GM12878 (cell line): ENCODE measurements at regions not wholly inside any gene's neighbourhood (a gene's known extent, or its start where the extent isn't known, plus 50 kb on each side); places are given as distances from the start of the nearest gene placed in this dataset.

Experiments used
- ATAC-seq: fragments of 200-7000 bp; cut with Tn5 transposase; 3 replicates; pipeline ENCODE4 v1.9.1; 2020; ENCODE audit warnings: mild to moderate bottlenecking, moderate library complexity
- BruUV-seq: library from RNA; stranded (reverse); fragments of 400-500 nt; replicated peaks from 2 replicates; lab custom pipeline; 2021; lab: Mats Ljungman, UMichigan
- CTCF ChIA-PET: fragments of 300-600 bp; sonication (Branson Sonifier 250); formaldehyde crosslinking; extraction: SDS; loops from one replicate; lab custom pipeline; 2021; ENCODE audit warnings: inconsistent platforms; lab: Yijun Ruan, JAX
- POLR2A ChIA-PET: fragments of 350-600 bp; formaldehyde crosslinking; extraction: SDS; loops from one replicate; lab custom pipeline; 2021; ENCODE audit warnings: inconsistent platforms; lab: Charles Lee
- RAD21 ChIA-PET: fragments of 300-600 bp; sonication (Branson Sonifier 250); formaldehyde crosslinking; loops from one replicate; lab custom pipeline; 2023; ENCODE audit warnings: antibody characterized with exemption; ENCODE audit not compliant: unreplicated experiment; lab: Charles Lee
- SMC1A ChIA-PET: fragments of 300-600 bp; sonication (Branson Sonifier 250); formaldehyde crosslinking; loops from one replicate; lab custom pipeline; 2023; ENCODE audit not compliant: unreplicated experiment, uncharacterized antibody; lab: Charles Lee
- DNase-seq: peaks from one replicate; pipeline ENCODE4 v3.0.0-alpha.2; 2011; ENCODE audit warnings: low read depth, low spot score
- FAIRE-seq: peaks from 3 replicates; lab custom pipeline; 2011; peaks lifted over from hg19 to GRCh38; lab: Jason Lieb, UNC
- H2AFZ ChIP-seq: 2 replicates; pipeline ENCODE4 v1.6.0; 2011; ENCODE audit warnings: low read depth, low read length, control low read depth; ENCODE audit not compliant: control insufficient read depth
- H3K27ac ChIP-seq: 2 replicates; pipeline ENCODE4 v1.5.1; 2011; ENCODE audit warnings: control low read depth; ENCODE audit not compliant: control insufficient read depth, insufficient read depth
- H3K27me3 ChIP-seq, 2 experiments: replicated peaks in 1 of 2; 2 replicates each; pipeline versions ENCODE4 v1.6.0 to v1.6.1; 2011; ENCODE audit warnings: low read length in 1 of 2; ENCODE audit not compliant: control insufficient read depth in 2 of 2, insufficient read depth in 2 of 2
- H3K36me3 ChIP-seq, 2 experiments: 2 replicates each; pipeline ENCODE4 v1.5.1; 2011; ENCODE audit warnings: low read length in 1 of 2; ENCODE audit not compliant: control insufficient read depth in 2 of 2, insufficient read depth in 2 of 2
- H3K4me1 ChIP-seq: 2 replicates; pipeline ENCODE4 v1.6.1; 2011; ENCODE audit warnings: mild to moderate bottlenecking, low read length, moderate library complexity, mixed read lengths; ENCODE audit not compliant: control insufficient read depth, insufficient read depth
- H3K4me2 ChIP-seq: 2 replicates; pipeline ENCODE4 v1.6.0; 2011; ENCODE audit warnings: control low read depth; ENCODE audit not compliant: control insufficient read depth, insufficient read depth
- H3K4me3 ChIP-seq: fragments of 200-600 bp; sonication (generic); 2 replicates; pipeline ENCODE4 v1.5.1; 2016
- H3K79me2 ChIP-seq: 2 replicates; pipeline ENCODE4 v1.6.0; 2011; ENCODE audit warnings: low read length; ENCODE audit not compliant: control insufficient read depth, insufficient read depth
- H3K9ac ChIP-seq: 2 replicates; pipeline ENCODE4 v1.8.0; 2011; ENCODE audit warnings: low read length, control low read depth, mixed read lengths; ENCODE audit not compliant: control insufficient read depth, insufficient read depth
- H3K9me3 ChIP-seq: replicated peaks from 3 replicates; pipeline ENCODE4 v1.5.1; 2011; ENCODE audit warnings: mild to moderate bottlenecking, low read length; ENCODE audit not compliant: control insufficient read depth, insufficient read depth
- H4K20me1 ChIP-seq: 2 replicates; pipeline ENCODE4 v1.6.0; 2011; ENCODE audit not compliant: control insufficient read depth, insufficient read depth
- HCFC1 ChIP-seq: fragments of 150-350 bp; IDR thresholded peaks from 2 replicates; pipeline ENCODE4 v1.6.1; 2014; ENCODE audit warnings: low read length
- HDGF ChIP-seq: fragments of 450-650 bp; IDR thresholded peaks from 2 replicates; pipeline ENCODE4 v1.6.1; 2016; ENCODE audit warnings: antibody characterized with exemption
- KDM1A ChIP-seq: fragments of 200-600 bp; sonication (generic); IDR thresholded peaks from 2 replicates; pipeline ENCODE4 v1.6.1; 2016; ENCODE audit warnings: borderline replicate concordance
- KLF5 ChIP-seq: fragments of 450-650 bp; IDR thresholded peaks from 2 replicates; pipeline ENCODE4 v1.6.1; 2014; ENCODE audit warnings: mild to moderate bottlenecking; ENCODE audit not compliant: partially characterized antibody
- PAX5 ChIP-seq: IDR thresholded peaks from 2 replicates; pipeline ENCODE4 v1.6.1; 2011; ENCODE audit warnings: low read depth, low read length, borderline replicate concordance
- SMAD1 ChIP-seq: fragments of 450-650 bp; IDR thresholded peaks from 2 replicates; pipeline ENCODE4 v1.6.1; 2018; ENCODE audit warnings: mild to moderate bottlenecking, low read depth; ENCODE audit not compliant: partially characterized antibody
- WGBS: methylation state at CpG from one replicate; pipeline ENCODE4 v1.1.6; 2016; ENCODE audit warnings: low lambda C conversion rate; ENCODE audit not compliant: insufficient replicate concordance, insufficient coverage; ENCODE audit errors: missing lambda C conversion rate; 5-methylcytosine and 5-hydroxymethylcytosine counted together
- in situ Hi-C: fragments of 300-500 bp; cut with MboI; formaldehyde crosslinking; loops from 9 replicates; pipeline ENCODE4 v1.14.3; 2018; ENCODE audit warnings: mixed read lengths
- intact Hi-C: fragments of 100-400 bp; cut with micrococcal nuclease; formaldehyde crosslinking; loops from one replicate; pipeline ENCODE4 v1.14.2; 2022; ENCODE audit not compliant: unreplicated experiment
- TF ChIP-seq, protein P1 (sequence below): fragments of 450-650 bp; formaldehyde crosslinking; IDR thresholded peaks from 2 replicates; pipeline ENCODE4 v1.4.0; 2022; ENCODE audit warnings: mild to moderate bottlenecking, moderate library complexity

DNA sequence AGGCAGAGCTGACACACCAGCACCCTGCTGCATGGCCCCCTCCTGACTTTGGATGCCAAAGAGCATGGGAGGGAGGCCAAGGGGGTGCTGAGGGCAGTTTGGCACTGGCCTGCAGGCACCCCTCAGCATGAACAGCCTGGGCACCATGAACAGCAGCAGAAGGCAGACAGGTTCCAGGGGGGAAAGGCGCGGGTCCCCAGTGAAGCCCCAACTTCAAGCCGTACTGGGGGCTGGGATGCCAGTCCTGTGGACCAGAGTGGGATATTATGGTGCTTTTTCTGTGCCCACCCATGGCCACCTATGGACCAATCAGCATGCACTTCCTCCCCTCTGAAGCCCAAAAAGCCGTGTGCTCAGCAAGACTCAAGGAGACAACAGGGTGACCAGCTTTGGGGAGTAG lies 389.9 kb downstream of the TEX13C start:
- DNase-seq (no peak), FAIRE-seq (no peak), ATAC-seq (no peak)
- Histone ChIP-seq H3K27me3 (no peaks in the 10 kb centered on the region), H3K4me1 (no peaks in the 10 kb centered on the region), H3K9ac (no peak overlapping the region), H2AFZ (no peak overlapping the region), H3K4me2 (no peak overlapping the region), H3K27ac (no peak overlapping the region), H3K9me3 (no peaks in the 10 kb centered on the region), H3K36me3 (no peaks in the 10 kb centered on the region), H3K79me2 (no peaks in the 10 kb centered on the region), H3K4me3 (no peak overlapping the region), H4K20me1 (no peaks in the 10 kb centered on the region)
- no TSS peak for BruUV-seq
- WGBS = 11% methylated on average over 4 of the region's 4 CpGs
- no peak for TF ChIP-seq HDGF
- TF ChIP-seq KDM1A = no peak
- no peak for TF ChIP-seq SMAD1
- no peak for TF ChIP-seq KLF5
- TF ChIP-seq, protein P1, sequence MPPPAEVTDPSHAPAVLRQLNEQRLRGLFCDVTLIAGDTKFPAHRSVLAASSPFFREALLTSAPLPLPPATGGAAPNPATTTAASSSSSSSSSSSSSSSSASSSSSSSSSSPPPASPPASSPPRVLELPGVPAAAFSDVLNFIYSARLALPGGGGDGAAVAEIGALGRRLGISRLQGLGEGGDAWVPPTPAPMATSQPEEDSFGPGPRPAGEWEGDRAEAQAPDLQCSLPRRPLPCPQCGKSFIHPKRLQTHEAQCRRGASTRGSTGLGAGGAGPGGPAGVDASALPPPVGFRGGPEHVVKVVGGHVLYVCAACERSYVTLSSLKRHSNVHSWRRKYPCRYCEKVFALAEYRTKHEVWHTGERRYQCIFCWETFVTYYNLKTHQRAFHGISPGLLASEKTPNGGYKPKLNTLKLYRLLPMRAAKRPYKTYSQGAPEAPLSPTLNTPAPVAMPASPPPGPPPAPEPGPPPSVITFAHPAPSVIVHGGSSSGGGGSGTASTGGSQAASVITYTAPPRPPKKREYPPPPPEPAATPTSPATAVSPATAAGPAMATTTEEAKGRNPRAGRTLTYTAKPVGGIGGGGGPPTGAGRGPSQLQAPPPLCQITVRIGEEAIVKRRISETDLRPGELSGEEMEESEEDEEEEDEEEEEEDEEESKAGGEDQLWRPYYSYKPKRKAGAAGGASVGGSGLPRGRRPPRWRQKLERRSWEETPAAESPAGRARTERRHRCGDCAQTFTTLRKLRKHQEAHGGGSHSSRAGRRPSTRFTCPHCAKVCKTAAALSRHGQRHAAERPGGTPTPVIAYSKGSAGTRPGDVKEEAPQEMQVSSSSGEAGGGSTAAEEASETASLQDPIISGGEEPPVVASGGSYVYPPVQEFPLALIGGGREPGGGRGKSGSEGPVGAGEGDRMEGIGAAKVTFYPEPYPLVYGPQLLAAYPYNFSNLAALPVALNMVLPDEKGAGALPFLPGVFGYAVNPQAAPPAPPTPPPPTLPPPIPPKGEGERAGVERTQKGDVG (CRISPR knock-in tag) = no peak
- no peak for TF ChIP-seq PAX5
- no peak for TF ChIP-seq HCFC1
- intact Hi-C loops (no loop called here), in situ Hi-C loops (no loop called here)
- SMC1A ChIA-PET = no interaction called here
- POLR2A ChIA-PET = no interaction called here
- CTCF ChIA-PET = no interaction called here
- RAD21 ChIA-PET = no interaction called here
